Ishikawa (cell line): ENCODE measurements at regions not wholly inside any gene's neighbourhood (a gene's known extent, or its start where the extent isn't known, plus 50 kb on each side); places are given as distances from the start of the nearest gene placed in this dataset.

Source experiments
- CEBPB ChIP-seq: IDR thresholded peaks from 2 replicates; pipeline ENCODE4 v1.6.1; 2012
- CREB1 ChIP-seq: IDR thresholded peaks from 2 replicates; pipeline ENCODE4 v1.6.1; 2012; ENCODE audit warnings: low read depth
- EGR1 ChIP-seq: IDR thresholded peaks from 2 replicates; pipeline ENCODE4 v1.6.1; 2012
- EP300 ChIP-seq: IDR thresholded peaks from 2 replicates; pipeline ENCODE4 v1.6.1; 2012; ENCODE audit warnings: borderline replicate concordance
- FOXM1 ChIP-seq: IDR thresholded peaks from 2 replicates; pipeline ENCODE4 v1.6.1; 2012; ENCODE audit warnings: low read depth, borderline replicate concordance
- NFIC ChIP-seq: IDR thresholded peaks from 2 replicates; pipeline ENCODE4 v1.6.1; 2012
- RAD21 ChIP-seq: IDR thresholded peaks from 2 replicates; pipeline ENCODE4 v1.6.1; 2012; ENCODE audit warnings: low read depth
- TAF1 ChIP-seq: IDR thresholded peaks from 2 replicates; pipeline ENCODE4 v1.6.1; 2012; ENCODE audit warnings: low read depth, mild to moderate bottlenecking
- TCF12 ChIP-seq: IDR thresholded peaks from 2 replicates; pipeline ENCODE4 v1.6.1; 2012; ENCODE audit warnings: low read depth
- TEAD4 ChIP-seq: IDR thresholded peaks from 2 replicates; pipeline ENCODE4 v1.6.1; 2012
- YY1 ChIP-seq: IDR thresholded peaks from 2 replicates; pipeline ENCODE4 v1.6.1; 2012; ENCODE audit warnings: low read depth
- ZBTB7A ChIP-seq: IDR thresholded peaks from 2 replicates; pipeline ENCODE4 v1.6.1; 2012; ENCODE audit warnings: low read depth
- TF ChIP-seq, protein P1 (sequence below): IDR thresholded peaks from 2 replicates; pipeline ENCODE4 v1.6.1; 2012; ENCODE audit warnings: low read depth, mild to moderate bottlenecking
- TF ChIP-seq, protein P2 (sequence below): IDR thresholded peaks from 2 replicates; pipeline ENCODE4 v1.6.1; 2012
- TF ChIP-seq, protein P3 (sequence below): IDR thresholded peaks from 2 replicates; pipeline ENCODE4 v1.6.1; 2012

DNA sequence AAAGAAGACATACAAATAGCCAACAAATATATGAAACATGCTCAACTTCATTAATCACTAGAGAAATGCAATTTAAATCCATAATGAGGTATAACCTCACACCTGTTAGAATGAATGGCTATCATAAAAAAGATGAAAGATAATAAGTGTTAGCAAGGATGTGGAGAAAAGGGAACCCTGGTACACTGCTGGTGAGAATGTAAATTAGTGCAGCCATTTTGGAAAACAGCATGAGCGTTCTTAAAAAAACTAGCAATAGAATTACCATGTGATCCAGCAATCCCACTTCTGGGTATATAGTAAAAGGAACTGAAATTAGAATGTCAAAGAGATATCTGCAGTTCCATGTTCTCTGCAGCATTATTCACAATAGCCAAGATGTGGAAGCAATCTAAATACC, 64.2 kb upstream of the CEP78 start:
- TF ChIP-seq TCF12 (no peak), EGR1 (no peak), ZBTB7A (no peak), RAD21 (no peak), YY1 (no peak), CEBPB (no peak)
- TF ChIP-seq, protein P1, sequence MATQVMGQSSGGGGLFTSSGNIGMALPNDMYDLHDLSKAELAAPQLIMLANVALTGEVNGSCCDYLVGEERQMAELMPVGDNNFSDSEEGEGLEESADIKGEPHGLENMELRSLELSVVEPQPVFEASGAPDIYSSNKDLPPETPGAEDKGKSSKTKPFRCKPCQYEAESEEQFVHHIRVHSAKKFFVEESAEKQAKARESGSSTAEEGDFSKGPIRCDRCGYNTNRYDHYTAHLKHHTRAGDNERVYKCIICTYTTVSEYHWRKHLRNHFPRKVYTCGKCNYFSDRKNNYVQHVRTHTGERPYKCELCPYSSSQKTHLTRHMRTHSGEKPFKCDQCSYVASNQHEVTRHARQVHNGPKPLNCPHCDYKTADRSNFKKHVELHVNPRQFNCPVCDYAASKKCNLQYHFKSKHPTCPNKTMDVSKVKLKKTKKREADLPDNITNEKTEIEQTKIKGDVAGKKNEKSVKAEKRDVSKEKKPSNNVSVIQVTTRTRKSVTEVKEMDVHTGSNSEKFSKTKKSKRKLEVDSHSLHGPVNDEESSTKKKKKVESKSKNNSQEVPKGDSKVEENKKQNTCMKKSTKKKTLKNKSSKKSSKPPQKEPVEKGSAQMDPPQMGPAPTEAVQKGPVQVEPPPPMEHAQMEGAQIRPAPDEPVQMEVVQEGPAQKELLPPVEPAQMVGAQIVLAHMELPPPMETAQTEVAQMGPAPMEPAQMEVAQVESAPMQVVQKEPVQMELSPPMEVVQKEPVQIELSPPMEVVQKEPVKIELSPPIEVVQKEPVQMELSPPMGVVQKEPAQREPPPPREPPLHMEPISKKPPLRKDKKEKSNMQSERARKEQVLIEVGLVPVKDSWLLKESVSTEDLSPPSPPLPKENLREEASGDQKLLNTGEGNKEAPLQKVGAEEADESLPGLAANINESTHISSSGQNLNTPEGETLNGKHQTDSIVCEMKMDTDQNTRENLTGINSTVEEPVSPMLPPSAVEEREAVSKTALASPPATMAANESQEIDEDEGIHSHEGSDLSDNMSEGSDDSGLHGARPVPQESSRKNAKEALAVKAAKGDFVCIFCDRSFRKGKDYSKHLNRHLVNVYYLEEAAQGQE, result no peak

DNA sequence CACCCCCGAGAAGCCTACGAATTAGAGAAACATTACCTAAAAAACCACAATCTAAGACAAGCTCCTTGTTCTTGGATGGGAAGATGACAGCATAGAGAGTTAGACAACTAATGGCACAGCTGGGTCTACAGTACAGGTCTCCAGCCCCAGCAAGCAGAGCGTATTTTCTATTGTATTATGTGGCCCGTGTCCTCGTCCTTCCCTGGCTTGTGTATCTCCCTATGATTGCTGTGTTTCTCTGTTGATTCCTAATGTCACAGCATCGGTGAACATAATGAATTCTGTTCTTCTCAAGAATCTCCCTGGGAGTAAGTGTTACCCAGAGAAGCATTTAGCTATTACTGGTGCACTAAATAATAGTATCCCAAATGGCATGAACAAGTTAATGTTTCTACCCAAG, 66.8 kb upstream of the CEP78 start:
- TF ChIP-seq TAF1 (no peak), TEAD4 (no peak), RAD21 (no peak), FOXM1 (no peak), YY1 (no peak), ZBTB7A (no peak), CEBPB (no peak), NFIC (no peak), EP300 (no peak), EGR1 (no peak), TCF12 (no peak), CREB1 (no peak)
- TF ChIP-seq, protein P2, sequence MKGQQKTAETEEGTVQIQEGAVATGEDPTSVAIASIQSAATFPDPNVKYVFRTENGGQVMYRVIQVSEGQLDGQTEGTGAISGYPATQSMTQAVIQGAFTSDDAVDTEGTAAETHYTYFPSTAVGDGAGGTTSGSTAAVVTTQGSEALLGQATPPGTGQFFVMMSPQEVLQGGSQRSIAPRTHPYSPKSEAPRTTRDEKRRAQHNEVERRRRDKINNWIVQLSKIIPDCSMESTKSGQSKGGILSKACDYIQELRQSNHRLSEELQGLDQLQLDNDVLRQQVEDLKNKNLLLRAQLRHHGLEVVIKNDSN, result no peak
- TF ChIP-seq, protein P3, sequence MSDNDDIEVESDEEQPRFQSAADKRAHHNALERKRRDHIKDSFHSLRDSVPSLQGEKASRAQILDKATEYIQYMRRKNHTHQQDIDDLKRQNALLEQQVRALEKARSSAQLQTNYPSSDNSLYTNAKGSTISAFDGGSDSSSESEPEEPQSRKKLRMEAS, result no peak
- TF ChIP-seq, protein P1, result no peak

DNA sequence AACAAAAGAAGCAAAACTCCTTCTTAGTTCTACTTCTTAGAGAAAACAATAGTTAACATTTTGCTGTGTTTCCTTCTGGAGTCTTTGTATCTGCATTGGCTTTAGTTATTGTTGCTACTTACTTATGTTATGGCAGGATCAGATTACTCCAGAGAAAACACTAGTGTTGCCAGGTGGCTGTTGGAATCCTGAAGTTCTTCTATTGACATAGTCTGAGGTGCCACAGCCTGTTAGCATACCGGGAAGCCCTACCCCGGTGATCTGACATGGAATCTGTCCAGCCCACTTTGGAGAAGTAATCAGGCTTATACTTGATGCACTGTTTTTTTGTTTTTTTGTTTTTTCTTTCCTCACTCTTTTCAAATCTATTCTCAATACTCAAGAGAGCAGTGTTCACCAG, 68.5 kb upstream of the CEP78 start:
- TF ChIP-seq FOXM1 (no peak), TEAD4 (0 out of 2 replicates have a peak, but pooled peaks have one; percentile 29), TAF1 (no peak)

DNA sequence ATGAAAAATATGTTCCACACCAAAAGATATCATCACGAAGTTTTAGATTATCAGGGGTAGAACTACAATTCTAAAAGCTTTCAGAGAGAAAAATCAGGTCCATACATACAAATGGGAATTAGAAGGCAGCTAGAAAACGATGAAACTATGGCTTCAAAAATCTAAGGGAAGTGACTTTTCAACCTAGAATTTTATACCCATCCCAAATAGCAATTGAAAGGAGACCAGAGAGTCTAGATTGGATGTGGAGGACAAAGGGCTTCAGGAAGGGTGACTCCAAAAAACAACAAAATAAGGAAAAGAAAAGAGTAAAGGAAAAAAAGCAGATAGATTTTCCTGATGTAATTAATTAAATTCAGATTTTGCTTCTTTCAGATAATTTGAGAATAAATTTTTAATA, 72.0 kb upstream of the CEP78 start:
- TF ChIP-seq CEBPB (no peak), FOXM1 (no peak), CREB1 (no peak), EP300 (no peak), NFIC (no peak), ZBTB7A (no peak), YY1 (no peak), TEAD4 (no peak), RAD21 (no peak), EGR1 (no peak), TCF12 (no peak), TAF1 (no peak)
- TF ChIP-seq, protein P1, result no peak
- TF ChIP-seq, protein P2, result no peak
- TF ChIP-seq, protein P3, result no peak

DNA sequence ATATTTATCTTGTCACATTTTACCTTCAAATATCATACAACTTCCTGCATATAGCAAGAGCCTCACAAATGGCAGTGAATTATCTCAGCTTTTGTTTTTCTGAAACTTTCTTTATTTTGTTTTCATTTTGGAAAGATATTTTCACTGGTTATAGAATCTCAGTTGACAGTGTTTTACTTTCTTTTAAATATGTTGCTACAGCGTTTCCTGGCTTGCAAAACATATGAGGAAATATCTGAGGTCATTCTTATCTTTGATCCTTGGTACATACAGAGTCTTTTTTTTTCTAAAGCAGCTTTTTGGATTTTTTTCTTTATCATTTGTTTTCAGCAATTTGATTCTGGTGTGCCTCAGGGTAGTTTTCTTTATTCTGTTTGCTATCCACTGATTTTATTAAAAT, 77.6 kb upstream of the CEP78 start:
- no peak for TF ChIP-seq CEBPB
- no peak for TF ChIP-seq EGR1
- TF ChIP-seq TAF1, result no peak
- TF ChIP-seq, protein P3, result no peak
- TF ChIP-seq TCF12, result no peak
